HG03457 (cell line): ENCODE measurements at regions not wholly inside any gene's neighbourhood (a gene's known extent, or its start where the extent isn't known, plus 50 kb on each side); places are given as distances from the start of the nearest gene placed in this dataset.
A peak's percentile ranks its signal among the peaks of the same experiment; 100 is the strongest.
"Not testable (repeated sequence)": the region's sequence is repeated elsewhere in the genome, so short reads cannot be mapped to it uniquely, and the experiment has no call there.

Experiments
- ATAC-seq: cut with Tn5 transposase; IDR thresholded peaks from one replicate; pipeline ENCODE4 v1.9.1; 2021; ENCODE audit warnings: moderate number of reproducible peaks; ENCODE audit not compliant: unreplicated experiment

DNA sequence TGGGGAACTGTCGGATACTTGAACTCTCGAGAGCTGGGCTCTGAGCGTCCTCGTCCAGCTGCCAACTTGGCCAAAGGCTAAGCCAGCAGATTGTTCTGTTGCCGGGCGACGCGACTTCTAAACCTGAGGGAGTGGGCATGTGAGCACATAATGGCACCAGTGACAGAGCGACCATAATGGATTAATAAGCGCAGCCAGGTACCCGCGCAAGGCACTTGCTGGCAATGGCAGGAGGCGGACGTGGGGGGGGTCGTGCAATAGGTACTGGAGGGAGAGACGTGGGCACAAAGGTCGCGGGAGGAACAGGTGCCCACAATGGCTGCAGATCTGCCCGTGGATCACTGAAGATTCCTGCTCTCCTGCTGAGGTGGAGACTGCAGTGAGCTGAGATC lies 1368.7 kb downstream of the CDH12 start:
- not testable (repeated sequence) for ATAC-seq

DNA sequence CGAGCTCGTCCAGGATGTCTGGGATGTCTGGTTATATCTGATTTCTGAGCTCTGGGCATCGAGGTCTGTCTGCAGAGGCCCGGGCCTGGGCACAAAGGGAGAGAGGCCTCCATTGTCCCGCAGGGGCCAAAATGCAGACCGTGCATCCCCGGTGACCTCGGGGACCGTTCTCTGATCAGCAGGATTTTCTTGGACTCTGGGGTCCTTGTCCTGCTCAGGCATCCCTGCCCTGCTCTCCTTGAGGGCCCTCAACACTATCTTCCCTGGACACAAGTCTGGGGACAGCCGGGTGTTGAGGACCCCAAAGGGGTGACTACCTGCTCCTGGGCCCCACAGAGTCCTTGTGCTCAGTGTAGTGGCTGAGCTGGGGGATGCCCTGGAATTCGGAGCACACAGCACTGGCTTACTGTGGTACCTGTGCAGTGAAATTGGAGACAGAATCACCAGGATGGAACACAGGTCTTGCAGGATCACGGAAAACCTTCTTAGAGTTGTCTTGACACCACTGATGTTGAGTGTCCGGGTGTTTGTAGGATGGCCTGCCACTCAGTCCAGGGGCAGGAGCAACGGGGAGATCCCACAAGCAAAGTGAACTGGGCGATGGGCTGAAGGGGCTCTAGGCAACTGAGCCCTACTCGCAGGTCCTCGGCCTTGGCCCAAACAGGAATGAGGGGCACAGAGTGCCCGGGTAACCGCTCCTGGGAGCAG lies 1369.2 kb downstream of the CDH12 start:
- not testable (repeated sequence) for ATAC-seq

DNA sequence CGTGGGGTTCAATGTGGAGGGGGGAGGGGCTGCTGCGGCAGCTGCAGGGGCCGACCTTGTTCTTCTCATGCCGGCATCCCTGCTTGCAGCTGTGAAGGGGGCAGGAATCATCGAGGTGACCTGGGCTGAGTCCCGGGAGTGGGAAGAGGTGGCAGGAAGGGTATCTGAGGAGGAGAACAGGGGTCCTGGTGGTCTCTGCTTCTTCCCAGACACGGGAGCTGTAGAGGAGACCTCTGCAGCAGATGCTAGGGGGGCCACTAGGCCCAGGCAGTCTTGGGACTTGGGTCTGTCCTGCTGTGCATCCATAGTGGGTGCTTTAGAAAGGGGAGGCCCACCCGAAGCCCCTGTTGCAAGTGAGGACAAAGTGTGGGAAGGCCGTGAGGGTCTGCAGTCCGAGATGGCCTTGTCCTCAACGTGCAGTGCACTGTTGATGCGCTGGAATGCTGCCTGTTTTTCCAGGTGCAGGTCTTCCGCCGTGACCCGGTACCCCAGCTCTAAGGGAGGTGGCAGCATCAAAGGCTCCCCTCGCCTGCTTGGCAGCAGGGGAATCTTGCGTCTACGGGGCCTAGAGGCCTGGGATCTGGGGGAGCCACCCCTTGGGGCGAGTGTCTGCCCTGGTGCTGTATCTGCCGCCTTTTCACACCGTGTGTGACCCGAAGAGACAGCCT lies 1370.0 kb downstream of the CDH12 start:
- not testable (repeated sequence) for ATAC-seq

DNA sequence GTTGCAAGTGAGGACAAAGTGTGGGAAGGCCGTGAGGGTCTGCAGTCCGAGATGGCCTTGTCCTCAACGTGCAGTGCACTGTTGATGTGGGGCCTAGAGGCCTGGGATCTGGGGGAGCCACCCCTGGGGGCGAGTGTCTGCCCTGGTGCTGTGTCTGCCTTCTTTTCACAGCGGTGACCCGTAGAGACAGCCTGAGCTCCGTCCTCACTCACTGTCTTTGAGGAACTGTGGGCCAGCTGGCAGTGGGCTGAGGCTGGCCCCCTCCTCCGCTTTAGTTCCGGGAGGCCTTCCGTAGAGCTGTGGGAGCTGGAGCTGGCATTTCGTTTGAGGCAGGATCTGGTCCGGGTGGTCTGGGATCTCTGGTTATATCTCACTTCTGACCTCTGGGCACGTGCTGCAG lies 1370.6 kb downstream of the CDH12 start:
- ATAC-seq, result not testable (repeated sequence)

GRCh38 chr5:21481320-21482270 lies 1371.5 kb downstream of the CDH12 start:
- not testable (repeated sequence) for ATAC-seq

GRCh38 chr5:21480054-21480453 lies 1373.1 kb downstream of the CDH12 start:
- not testable (repeated sequence) for ATAC-seq

GRCh38 chr5:21473981-21474380 lies 1379.2 kb downstream of the CDH12 start:
- ATAC-seq, result not testable (repeated sequence)

DNA sequence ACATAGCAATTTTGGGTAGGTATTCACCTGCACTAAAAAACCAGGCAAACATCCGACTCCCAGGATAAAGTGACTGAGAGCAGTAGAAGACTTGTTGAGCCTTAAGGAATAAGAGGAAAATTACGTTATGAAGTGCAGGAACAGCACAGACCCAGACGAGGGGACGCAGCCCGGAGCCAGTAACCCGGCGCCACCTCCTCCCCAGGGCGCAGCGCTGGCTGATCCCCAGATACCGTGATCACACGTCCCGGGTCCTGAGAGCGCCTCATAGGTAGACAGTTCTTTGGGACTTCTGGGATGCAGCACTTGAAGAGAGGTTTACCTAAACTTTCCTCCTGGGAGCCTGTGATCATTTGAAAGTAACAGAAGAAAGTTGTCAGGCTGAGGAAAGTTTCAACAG lies 1379.7 kb downstream of the CDH12 start:
- ATAC-seq, result not testable (repeated sequence)

DNA sequence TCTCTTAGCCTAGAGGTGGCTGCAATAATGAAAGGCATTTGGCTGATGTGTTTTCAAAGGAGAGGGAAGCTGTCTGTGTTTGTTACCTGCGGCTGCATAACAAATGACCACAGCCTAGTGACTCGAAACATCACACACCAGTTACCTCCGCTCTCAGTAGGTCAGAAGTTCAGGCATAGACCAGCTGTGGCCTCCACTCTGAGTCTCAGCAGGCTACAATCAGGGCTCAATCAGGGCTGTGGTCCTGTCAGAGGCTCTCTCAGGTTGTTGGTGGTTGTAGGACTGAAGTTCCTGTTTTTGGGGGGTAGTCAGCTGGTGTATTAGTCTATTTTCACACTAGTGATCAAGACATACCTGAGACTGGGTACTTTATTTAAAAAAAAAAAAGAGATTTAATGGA lies 1381.5 kb downstream of the CDH12 start:
- ATAC-seq, result not testable (repeated sequence)

DNA sequence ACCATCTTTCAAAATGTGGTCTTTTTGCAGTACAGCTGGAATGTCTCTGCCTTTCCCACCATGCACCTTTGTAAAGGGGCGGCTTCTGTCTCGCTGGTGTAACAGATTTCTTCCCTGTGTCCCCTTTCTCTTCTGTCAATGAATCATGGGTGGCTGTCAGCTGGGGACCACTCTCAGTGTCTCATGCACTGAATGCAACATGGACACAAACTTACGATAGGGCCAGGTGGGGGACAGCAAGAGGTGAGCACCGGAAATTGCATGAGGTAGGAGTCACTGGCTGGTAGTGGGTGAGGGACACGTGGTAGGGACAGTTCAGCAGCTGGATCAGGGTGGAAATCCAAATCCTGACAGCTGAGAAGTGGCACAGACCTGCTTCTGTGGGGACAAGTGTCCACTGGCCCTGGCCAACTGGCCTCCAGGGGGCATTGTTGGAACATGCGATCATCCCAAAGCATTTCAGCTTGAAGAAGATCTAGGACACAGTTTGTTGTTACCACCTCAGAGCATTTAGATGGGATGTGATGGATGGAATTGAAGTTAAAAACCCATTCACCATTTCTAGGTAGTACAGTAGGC lies 1383.5 kb downstream of the CDH12 start:
- ATAC-seq, result not testable (repeated sequence)

DNA sequence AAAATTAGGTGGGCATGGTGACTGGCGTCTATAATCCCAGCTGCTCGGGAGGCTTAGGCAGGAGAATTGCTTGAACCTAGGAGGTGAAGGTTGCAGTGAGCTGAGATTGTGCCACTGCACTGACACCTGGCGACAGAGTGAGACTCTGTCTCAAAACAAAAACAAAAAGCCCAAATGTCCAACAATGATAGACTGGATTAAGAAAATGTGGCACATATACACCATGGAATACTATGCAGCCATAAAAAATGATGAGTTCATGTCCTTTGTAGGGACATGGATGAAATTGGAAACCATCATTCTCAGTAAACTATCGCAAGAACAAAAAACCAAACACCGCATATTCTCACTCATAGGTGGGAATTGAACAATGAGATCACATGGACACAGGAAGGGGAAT lies 1385.6 kb downstream of the CDH12 start:
- ATAC-seq, result not testable (repeated sequence)

DNA sequence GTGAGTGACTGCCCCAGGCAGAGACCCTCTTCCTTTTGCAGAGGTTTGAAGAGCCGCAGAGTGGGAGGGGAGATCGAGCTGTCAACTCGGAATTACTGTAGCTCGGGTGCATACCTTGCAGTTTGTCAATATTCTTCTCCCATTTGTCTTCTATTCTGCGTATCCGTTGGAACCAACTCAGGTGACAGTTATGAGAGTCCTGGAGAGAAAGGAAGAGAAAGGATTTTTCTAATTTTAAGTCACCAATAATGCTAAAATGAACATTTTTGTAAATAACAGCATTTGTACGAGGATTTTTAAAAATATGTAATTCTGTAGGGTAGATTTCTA lies 1393.4 kb downstream of the CDH12 start:
- not testable (repeated sequence) for ATAC-seq

DNA sequence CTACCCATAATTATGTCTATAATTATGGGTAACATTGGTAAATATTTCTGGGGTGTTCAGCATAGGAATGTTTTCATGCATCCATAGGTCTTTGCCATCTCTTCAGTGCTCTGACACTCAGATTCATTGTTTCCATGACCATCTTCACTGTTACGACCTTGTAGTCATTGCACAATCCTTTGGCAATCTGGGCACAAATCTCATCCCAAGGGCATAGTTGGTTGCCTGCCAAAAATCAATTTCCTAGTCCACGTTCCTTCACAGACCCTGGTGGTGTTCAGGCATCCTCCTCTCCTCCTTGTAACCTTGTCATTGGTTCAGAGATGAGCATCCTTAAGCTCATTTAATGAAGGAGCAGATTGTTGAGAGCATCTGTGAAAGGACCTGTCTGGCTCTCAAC lies 1400.7 kb downstream of the CDH12 start:
- ATAC-seq, result no peak

- ATAC-seq, result no peak
Observed at GRCh38 chr5:21432646-21433045, 1420.5 kb downstream of the CDH12 start.

GRCh38 chr5:21424907-21425306 lies 1428.2 kb downstream of the CDH12 start:
- ATAC-seq, result no peak

- ATAC-seq, result no peak
Observed at GRCh38 chr5:21419383-21419782, 1431.4 kb upstream of the CDH18 start.

- ATAC-seq, result not testable (repeated sequence)
Observed at GRCh38 chr5:21402089-21402488, 1414.1 kb upstream of the CDH18 start.

- ATAC-seq, result no peak
Observed at GRCh38 chr5:21398511-21398910, 1410.5 kb upstream of the CDH18 start.

GRCh38 chr5:21397693-21398092 lies 1409.7 kb upstream of the CDH18 start:
- peak; percentile 83 for ATAC-seq

GRCh38 chr5:21391506-21391905 lies 1403.5 kb upstream of the CDH18 start:
- no peak for ATAC-seq

- ATAC-seq, result not testable (repeated sequence)
Observed at GRCh38 chr5:21360754-21361153, 1372.8 kb upstream of the CDH18 start.
